Hippocampal formation (tissue), 2 donors: ENCODE measurements at regions not wholly inside any gene's neighbourhood (a gene's known extent, or its start where the extent isn't known, plus 50 kb on each side); places are given as distances from the start of the nearest gene placed in this dataset.
"Not testable (repeated sequence)": the region's sequence is repeated elsewhere in the genome, so short reads cannot be mapped to it uniquely, and the experiment has no call there.

Experiments used
- DNase-seq, 2 donors: peaks; one replicate each; lab custom pipeline; 2025; lab: John Stamatoyannopoulos, UW

- DNase-seq, result no peak
These were observed 132.7 kb upstream of the EYA4 start for GRCh38 chr6:133108419-133108818.

- DNase-seq, result no peak
These were observed 126.2 kb upstream of the EYA4 start for GRCh38 chr6:133114973-133115372.

GRCh38 chr6:133115946-133116345 lies 125.2 kb upstream of the EYA4 start:
- no peak for DNase-seq

GRCh38 chr6:133128191-133128590 lies 113.0 kb upstream of the EYA4 start:
- no peak for DNase-seq

GRCh38 chr6:133129556-133129955 lies 111.6 kb upstream of the EYA4 start:
- no peak for DNase-seq

GRCh38 chr6:133130863-133131262 lies 110.3 kb upstream of the EYA4 start:
- DNase-seq, result peak in 1 of 2 donors; percentile 69

GRCh38 chr6:133131621-133132465 lies 109.3 kb upstream of the EYA4 start:
- DNase-seq, result no peak

- DNase-seq, result no peak
These were observed 108.6 kb upstream of the EYA4 start for GRCh38 chr6:133132466-133132971.

- DNase-seq, result no peak
These were observed 104.8 kb upstream of the EYA4 start for GRCh38 chr6:133136177-133136880.

- DNase-seq, result not testable (repeated sequence)
These were observed 93.5 kb upstream of the EYA4 start for GRCh38 chr6:133147470-133148184.

GRCh38 chr6:133156689-133157088 lies 84.5 kb upstream of the EYA4 start:
- DNase-seq, result no peak

GRCh38 chr6:133157995-133158394 lies 83.2 kb upstream of the EYA4 start:
- no peak for DNase-seq

- peak in 1 of 2 donors; percentile 34 for DNase-seq
These were observed 81.8 kb upstream of the EYA4 start for GRCh38 chr6:133159255-133159795.

- no peak for DNase-seq
These were observed 80.6 kb upstream of the EYA4 start for GRCh38 chr6:133160536-133160935.

GRCh38 chr6:133165235-133165634 lies 75.9 kb upstream of the EYA4 start:
- no peak for DNase-seq

- no peak for DNase-seq
These were observed 74.4 kb upstream of the EYA4 start for GRCh38 chr6:133166766-133167165.

- DNase-seq, result no peak
These were observed 71.3 kb upstream of the EYA4 start for GRCh38 chr6:133169901-133170300.

GRCh38 chr6:133170602-133171001 lies 70.6 kb upstream of the EYA4 start:
- no peak for DNase-seq

GRCh38 chr6:133171989-133172604 lies 69.1 kb upstream of the EYA4 start:
- no peak for DNase-seq

- no peak for DNase-seq
These were observed 67.9 kb upstream of the EYA4 start for GRCh38 chr6:133173276-133173675.

- DNase-seq, result no peak
These were observed 61.7 kb upstream of the EYA4 start for GRCh38 chr6:133179481-133179880.

- no peak for DNase-seq
These were observed 57.5 kb upstream of the EYA4 start for GRCh38 chr6:133183691-133184090.
